ENCODE measurements at regions not wholly inside any gene's neighbourhood (a gene's known extent, or its start where the extent isn't known, plus 50 kb on each side); places are given as distances from the start of the nearest gene placed in this dataset.

GRCh38 chr1:4404854-4405590, 249.4 kb upstream of the AJAP1 start:
- DNase-seq: no peak

- no peak for DNase-seq
These were observed 246.6 kb upstream of the AJAP1 start for GRCh38 chr1:4407851-4408250.

GRCh38 chr1:4408380-4408779, 246.0 kb upstream of the AJAP1 start:
- DNase-seq: no peak

GRCh38 chr1:4411862-4412261, 242.5 kb upstream of the AJAP1 start:
- DNase-seq: no peak

- no peak for DNase-seq
These were observed 238.9 kb upstream of the AJAP1 start for GRCh38 chr1:4415476-4415875.

GRCh38 chr1:4416189-4416588, 238.2 kb upstream of the AJAP1 start:
- DNase-seq: no peak

- DNase-seq: no peak
These were observed 236.4 kb upstream of the AJAP1 start for GRCh38 chr1:4418021-4418420.

GRCh38 chr1:4421986-4422385, 232.4 kb upstream of the AJAP1 start:
- DNase-seq: no peak

- DNase-seq: no peak
These were observed 231.7 kb upstream of the AJAP1 start for GRCh38 chr1:4422504-4423289.

GRCh38 chr1:4424254-4424653, 230.2 kb upstream of the AJAP1 start:
- DNase-seq: no peak

- DNase-seq: no peak
These were observed 229.6 kb upstream of the AJAP1 start for GRCh38 chr1:4424766-4425165.

GRCh38 chr1:4425892-4426291, 228.5 kb upstream of the AJAP1 start:
- DNase-seq: no peak

- no peak for DNase-seq
These were observed 225.7 kb upstream of the AJAP1 start for GRCh38 chr1:4428711-4429110.

GRCh38 chr1:4430406-4431365, 223.7 kb upstream of the AJAP1 start:
- no peak for DNase-seq

GRCh38 chr1:4431491-4431890, 222.9 kb upstream of the AJAP1 start:
- DNase-seq: no peak

- no peak for DNase-seq
These were observed 221.3 kb upstream of the AJAP1 start for GRCh38 chr1:4433075-4433474.

- DNase-seq: no peak
These were observed 210.3 kb upstream of the AJAP1 start for GRCh38 chr1:4444086-4444485.

- DNase-seq: no peak
These were observed 206.5 kb upstream of the AJAP1 start for GRCh38 chr1:4447778-4448420.

- no peak for DNase-seq
These were observed 204.4 kb upstream of the AJAP1 start for GRCh38 chr1:4449972-4450371.

GRCh38 chr1:4452701-4453100, 201.7 kb upstream of the AJAP1 start:
- no peak for DNase-seq

- no peak for DNase-seq
These were observed 194.4 kb upstream of the AJAP1 start for GRCh38 chr1:4460052-4460451.

GRCh38 chr1:4460651-4461050, 193.8 kb upstream of the AJAP1 start:
- DNase-seq: no peak
